ENCODE measurements at regions not wholly inside any gene's neighbourhood (a gene's known extent, or its start where the extent isn't known, plus 50 kb on each side); places are given as distances from the start of the nearest gene placed in this dataset.

- intact Hi-C loops (cut with micrococcal nuclease), result no loop called here
- Histone ChIP-seq H3K36me3 (ENCODE audit: control insufficient read depth in 2 of 2, extremely low read depth in 1 of 2, insufficient read depth in 2 of 2, low read length in 2 of 2) (no peaks in the 10 kb centered on the region), H3K27ac (ENCODE audit: insufficient read depth, low read depth, low read length) (no peak overlapping the region), H3K4me1 (ENCODE audit: control insufficient read depth, extremely low read depth, insufficient read depth, low read length) (no peaks in the 10 kb centered on the region), H3K79me2 (ENCODE audit: control insufficient read depth, insufficient read depth, low read length) (no peaks in the 10 kb centered on the region), H3K9me3 (replicated peaks; ENCODE audit: control insufficient read depth, insufficient read depth, low read length) (no peaks in the 10 kb centered on the region), H4K20me1 (replicated peaks; ENCODE audit: control insufficient read depth, extremely low read depth, insufficient read depth, low read length) (no peaks in the 10 kb centered on the region), H3K9ac (replicated peaks; ENCODE audit: extremely low read depth, insufficient read depth, low read length) (no peak overlapping the region), H3K27me3 (ENCODE audit: control insufficient read depth in 2 of 2, insufficient read depth in 2 of 2, low read length in 2 of 2) (no peaks in the 10 kb centered on the region), H3K9me1 (replicated peaks; ENCODE audit: control insufficient read depth, extremely low read depth, insufficient read depth, low read length) (no peaks in the 10 kb centered on the region), H3K4me3 (replicated peaks in 1 of 3; ENCODE audit: insufficient read depth in 1 of 3, low read depth in 1 of 3, low read length in 3 of 3) (no peak overlapping the region), H3K4me2 (ENCODE audit: insufficient read depth, low read length) (no peak overlapping the region), H2AFZ (ENCODE audit: low read depth, low read length) (no peak overlapping the region)
- no peak for TF ChIP-seq POLR2AphosphoS5 (IDR thresholded peaks at IDR 0.05; ENCODE audit: insufficient read depth, low read depth, low read length)
- TF ChIP-seq CTCF (IDR thresholded peaks at IDR 0.05; ENCODE audit: extremely low read depth in 1 of 2, insufficient read depth in 1 of 2, low read depth in 1 of 2, low read length in 2 of 2), result no peak
- TF ChIP-seq GATA2 (IDR thresholded peaks at IDR 0.05; ENCODE audit: insufficient read depth, insufficient read length, low read depth, low read length), result no peak
- TF ChIP-seq MYC (IDR thresholded peaks at IDR 0.05; ENCODE audit: low read depth, low read length), result no peak
- TF ChIP-seq JUN (IDR thresholded peaks at IDR 0.05; ENCODE audit: borderline replicate concordance, insufficient read depth, insufficient read length, low read depth), result no peak
- TF ChIP-seq, protein P1, sequence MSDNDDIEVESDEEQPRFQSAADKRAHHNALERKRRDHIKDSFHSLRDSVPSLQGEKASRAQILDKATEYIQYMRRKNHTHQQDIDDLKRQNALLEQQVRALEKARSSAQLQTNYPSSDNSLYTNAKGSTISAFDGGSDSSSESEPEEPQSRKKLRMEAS (IDR thresholded peaks at IDR 0.05; ENCODE audit: insufficient read depth, insufficient read length), result no peak
- dilution Hi-C loops (cut with MboI; ENCODE audit: extremely low pct_ligation_motif_present, low sequenced_read_pairs), result no loop called here
- ChIA-PET CTCF (no interaction called here), POLR2A (no interaction called here)
- DNase-seq (ENCODE audit: low read depth, low spot score) (no peak), FAIRE-seq (no peak)
- no TSS peak for BruUV-seq (replicated peaks)
Measured at GRCh38 chr11:26835611-26836010, 113.8 kb upstream of the SLC5A12 start.

DNA sequence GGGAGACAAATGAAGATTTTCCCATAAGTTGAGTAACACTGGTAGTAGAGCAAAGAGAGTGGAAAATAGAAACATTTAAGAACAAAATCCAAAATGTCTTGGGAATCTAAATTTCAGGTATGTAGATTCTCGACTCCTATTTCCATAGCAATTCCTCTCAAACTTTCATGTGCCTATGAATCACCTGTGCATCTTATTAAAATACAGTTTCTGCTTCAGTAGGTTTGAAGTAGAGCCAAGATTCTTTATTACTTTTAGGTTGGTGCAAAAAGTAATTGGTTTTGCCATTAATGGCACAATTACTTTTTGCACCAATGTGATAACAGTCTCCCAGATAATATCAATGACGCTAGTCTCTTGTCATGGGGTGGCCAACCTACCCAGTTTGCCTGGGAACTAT is 115.3 kb upstream of the SLC5A12 start:
- Histone ChIP-seq H4K20me1 (replicated peaks; ENCODE audit: control insufficient read depth, extremely low read depth, insufficient read depth, low read length) (no peaks in the 10 kb centered on the region), H3K79me2 (ENCODE audit: control insufficient read depth, insufficient read depth, low read length) (no peaks in the 10 kb centered on the region), H3K27me3 (ENCODE audit: control insufficient read depth in 2 of 2, insufficient read depth in 2 of 2, low read length in 2 of 2) (no peaks in the 10 kb centered on the region), H3K9me1 (replicated peaks; ENCODE audit: control insufficient read depth, extremely low read depth, insufficient read depth, low read length) (no peaks in the 10 kb centered on the region), H3K4me3 (replicated peaks in 1 of 3; ENCODE audit: insufficient read depth in 1 of 3, low read depth in 1 of 3, low read length in 3 of 3) (no peak overlapping the region), H3K4me2 (ENCODE audit: insufficient read depth, low read length) (no peak overlapping the region), H3K36me3 (ENCODE audit: control insufficient read depth in 2 of 2, extremely low read depth in 1 of 2, insufficient read depth in 2 of 2, low read length in 2 of 2) (no peaks in the 10 kb centered on the region), H3K9ac (replicated peaks; ENCODE audit: extremely low read depth, insufficient read depth, low read length) (no peak overlapping the region), H3K9me3 (replicated peaks; ENCODE audit: control insufficient read depth, insufficient read depth, low read length) (no peaks in the 10 kb centered on the region), H3K4me1 (ENCODE audit: control insufficient read depth, extremely low read depth, insufficient read depth, low read length) (no peaks in the 10 kb centered on the region), H2AFZ (ENCODE audit: low read depth, low read length) (no peak overlapping the region), H3K27ac (ENCODE audit: insufficient read depth, low read depth, low read length) (no peak overlapping the region)
- dilution Hi-C loops (cut with MboI; ENCODE audit: extremely low pct_ligation_motif_present, low sequenced_read_pairs), result no loop called here
- TF ChIP-seq CTCF (IDR thresholded peaks at IDR 0.05; ENCODE audit: extremely low read depth in 1 of 2, insufficient read depth in 1 of 2, low read depth in 1 of 2, low read length in 2 of 2) (no peak), JUN (IDR thresholded peaks at IDR 0.05; ENCODE audit: borderline replicate concordance, insufficient read depth, insufficient read length, low read depth) (no peak), FOS (IDR thresholded peaks at IDR 0.05; ENCODE audit: borderline replicate concordance, insufficient read depth, low read length) (no peak), MYC (IDR thresholded peaks at IDR 0.05; ENCODE audit: low read depth, low read length) (no peak), POLR2A (IDR thresholded peaks at IDR 0.05; ENCODE audit: low read depth, low read length) (no peak), GATA2 (IDR thresholded peaks at IDR 0.05; ENCODE audit: insufficient read depth, insufficient read length, low read depth, low read length) (no peak), EZH2 (IDR thresholded peaks at IDR 0.05; ENCODE audit: borderline replicate concordance, low read depth, low read length, severe bottlenecking) (no peak), POLR2AphosphoS5 (IDR thresholded peaks at IDR 0.05; ENCODE audit: insufficient read depth, low read depth, low read length) (no peak)
- TF ChIP-seq, protein P1 (IDR thresholded peaks at IDR 0.05; ENCODE audit: insufficient read depth, insufficient read length), result no peak
- no TSS peak for BruUV-seq (replicated peaks)
- FAIRE-seq (no peak), DNase-seq (ENCODE audit: low read depth, low spot score) (no peak)
- ChIA-PET CTCF (no interaction called here), POLR2A (no interaction called here)
- intact Hi-C loops (cut with micrococcal nuclease), result no loop called here

All from endothelial cell of umbilical vein (primary cell).